Activated CD4-positive, alpha-beta memory T cell treated with anti-CD3 and anti-CD28 coated beads for 36 hours (primary cell): ENCODE measurements at regions not wholly inside any gene's neighbourhood (a gene's known extent, or its start where the extent isn't known, plus 50 kb on each side); places are given as distances from the start of the nearest gene placed in this dataset.
"Not testable (repeated sequence)": the region's sequence is repeated elsewhere in the genome, so short reads cannot be mapped to it uniquely, and the experiment has no call there.

ENCODE experiments used
- CTCF ChIA-PET: fragments of 350-600 bp; sonication (Branson Sonifier 250); formaldehyde crosslinking; loops from one replicate; lab custom pipeline; 2021; ENCODE audit warnings: antibody characterized with exemption, inconsistent platforms; lab: Charles Lee
- POLR2A ChIA-PET: fragments of 350-600 bp; sonication (Branson Sonifier 250); formaldehyde crosslinking; loops from one replicate; lab custom pipeline; 2021; ENCODE audit warnings: antibody characterized with exemption; lab: Charles Lee
- DNase-seq: peaks from one replicate; pipeline ENCODE4 v3.0.0-alpha.2; 2020
- H3K27ac Mint-ChIP-seq: one replicate; pipeline ENCODE4 v1.8.0; 2021; ENCODE audit warnings: mixed read lengths
- H3K27me3 Mint-ChIP-seq: one replicate; pipeline ENCODE4 v1.8.0; 2021; ENCODE audit warnings: mixed read lengths
- H3K36me3 Mint-ChIP-seq: one replicate; pipeline ENCODE4 v1.8.0; 2021; ENCODE audit warnings: mixed read lengths
- H3K4me1 Mint-ChIP-seq: one replicate; pipeline ENCODE4 v1.8.0; 2021; ENCODE audit warnings: low read depth, mixed read lengths
- H3K4me3 Mint-ChIP-seq: one replicate; pipeline ENCODE4 v1.8.0; 2021; ENCODE audit warnings: mild to moderate bottlenecking, mixed read lengths
- H3K9me3 Mint-ChIP-seq: one replicate; pipeline ENCODE4 v1.8.0; 2021; ENCODE audit warnings: mixed read lengths
- intact Hi-C: fragments of 100-400 bp; cut with micrococcal nuclease; formaldehyde crosslinking; loops from one replicate; pipeline ENCODE4 v1.15.1; 2023

GRCh38 chr16:59552164-59552563, 818.0 kb upstream of the GOT2 start:
- ChIA-PET CTCF (no interaction called here), POLR2A (no interaction called here)
- H3K27ac Mint-ChIP-seq: no peak overlapping the region
- no peaks in the 10 kb centered on the region for H3K4me1 Mint-ChIP-seq
- no peak overlapping the region for H3K4me3 Mint-ChIP-seq
- H3K36me3 Mint-ChIP-seq: no peaks in the 10 kb centered on the region
- intact Hi-C loops: no loop called here
- peaks cover 10% of the 10 kb centered on the region for H3K9me3 Mint-ChIP-seq
- no peaks in the 10 kb centered on the region for H3K27me3 Mint-ChIP-seq
- no peak for DNase-seq

GRCh38 chr16:59545721-59546120, 811.6 kb upstream of the GOT2 start:
- POLR2A ChIA-PET: no interaction called here
- no peaks in the 10 kb centered on the region for H3K36me3 Mint-ChIP-seq
- CTCF ChIA-PET: no interaction called here

GRCh38 chr16:59543641-59544040, 809.5 kb upstream of the GOT2 start:
- ChIA-PET POLR2A (no interaction called here), CTCF (no interaction called here)
- Mint-ChIP-seq H3K4me1 (no peaks in the 10 kb centered on the region), H3K9me3 (peaks cover 15% of the 10 kb centered on the region), H3K4me3 (no peak overlapping the region), H3K36me3 (no peaks in the 10 kb centered on the region), H3K27me3 (no peaks in the 10 kb centered on the region), H3K27ac (no peak overlapping the region)
- DNase-seq: no peak
- intact Hi-C loops: no loop called here

More at GRCh38 chr16:59545721-59546120, 811.6 kb upstream of the GOT2 start:
- H3K4me1 Mint-ChIP-seq: no peaks in the 10 kb centered on the region
- H3K9me3 Mint-ChIP-seq: peaks cover 11% of the 10 kb centered on the region
- no peak overlapping the region for H3K4me3 Mint-ChIP-seq
- DNase-seq: no peak
- H3K27ac Mint-ChIP-seq: no peak overlapping the region
- intact Hi-C loops: no loop called here
- H3K27me3 Mint-ChIP-seq: no peaks in the 10 kb centered on the region

GRCh38 chr16:59540621-59541020, 806.5 kb upstream of the GOT2 start:
- Mint-ChIP-seq H3K4me1 (no peaks in the 10 kb centered on the region), H3K27me3 (no peaks in the 10 kb centered on the region), H3K36me3 (no peaks in the 10 kb centered on the region), H3K9me3 (peaks cover 14% of the 10 kb centered on the region), H3K27ac (no peak overlapping the region), H3K4me3 (no peak overlapping the region)
- POLR2A ChIA-PET: no interaction called here
- no peak for DNase-seq
- CTCF ChIA-PET: no interaction called here
- intact Hi-C loops: no loop called here

- POLR2A ChIA-PET: no interaction called here
- intact Hi-C loops: no loop called here
- CTCF ChIA-PET: no interaction called here
- DNase-seq: no peak
- Mint-ChIP-seq H3K27me3 (no peaks in the 10 kb centered on the region), H3K4me3 (no peak overlapping the region), H3K27ac (no peak overlapping the region), H3K9me3 (peaks cover 16% of the 10 kb centered on the region), H3K4me1 (no peaks in the 10 kb centered on the region), H3K36me3 (no peaks in the 10 kb centered on the region)
These were observed 801.2 kb upstream of the GOT2 start for GRCh38 chr16:59535298-59535697.

- H3K9me3 Mint-ChIP-seq: no peaks in the 10 kb centered on the region
- intact Hi-C loops: no loop called here
- CTCF ChIA-PET: interaction anchor here (0.6 kb wide), 1 partner anchor 269 kb away, joined by 3 read pairs; no protein-coding TSS in a partner anchor
These were observed 793.3 kb upstream of the GOT2 start for GRCh38 chr16:59527206-59527997.

GRCh38 chr16:59522826-59523225, 788.7 kb upstream of the GOT2 start:
- CTCF ChIA-PET: no interaction called here
- no peak for DNase-seq
- Mint-ChIP-seq H3K36me3 (no peaks in the 10 kb centered on the region), H3K4me3 (no peak overlapping the region), H3K27me3 (no peaks in the 10 kb centered on the region), H3K4me1 (no peaks in the 10 kb centered on the region), H3K9me3 (peaks cover 32% of the 10 kb centered on the region), H3K27ac (no peak overlapping the region)
- intact Hi-C loops: no loop called here
- POLR2A ChIA-PET: no interaction called here

More at GRCh38 chr16:59527206-59527997, 793.3 kb upstream of the GOT2 start:
- Mint-ChIP-seq H3K36me3 (no peaks in the 10 kb centered on the region), H3K27me3 (no peaks in the 10 kb centered on the region), H3K4me3 (no peak overlapping the region), H3K4me1 (no peaks in the 10 kb centered on the region), H3K27ac (no peak overlapping the region)
- POLR2A ChIA-PET: no interaction called here
- DNase-seq: no peak

GRCh38 chr16:59518721-59519120, 784.6 kb upstream of the GOT2 start:
- H3K27me3 Mint-ChIP-seq, H3K27ac Mint-ChIP-seq, H3K4me3 Mint-ChIP-seq, H3K4me1 Mint-ChIP-seq, CTCF ChIA-PET, DNase-seq, H3K36me3 Mint-ChIP-seq, intact Hi-C loops, POLR2A ChIA-PET: not testable (repeated sequence)
- peaks cover 50% of the 10 kb centered on the region for H3K9me3 Mint-ChIP-seq

GRCh38 chr16:59514651-59515050, 780.5 kb upstream of the GOT2 start:
- CTCF ChIA-PET: no interaction called here

GRCh38 chr16:59510008-59510424, 775.9 kb upstream of the GOT2 start:
- Mint-ChIP-seq H3K9me3 (peaks cover 19% of the 10 kb centered on the region), H3K27me3 (no peaks in the 10 kb centered on the region), H3K36me3 (no peaks in the 10 kb centered on the region), H3K4me3 (no peak overlapping the region), H3K27ac (no peak overlapping the region), H3K4me1 (no peaks in the 10 kb centered on the region)
- no peak for DNase-seq
- ChIA-PET CTCF (no interaction called here), POLR2A (no interaction called here)
- intact Hi-C loops: no loop called here

More at GRCh38 chr16:59514651-59515050, 780.5 kb upstream of the GOT2 start:
- Mint-ChIP-seq H3K4me1 (no peaks in the 10 kb centered on the region), H3K27ac (no peak overlapping the region), H3K27me3 (no peaks in the 10 kb centered on the region), H3K9me3 (peaks cover 40% of the 10 kb centered on the region), H3K4me3 (no peak overlapping the region), H3K36me3 (no peaks in the 10 kb centered on the region)
- DNase-seq: no peak
- POLR2A ChIA-PET: no interaction called here
- intact Hi-C loops: no loop called here

- no peak overlapping the region for H3K4me3 Mint-ChIP-seq
- ChIA-PET POLR2A (no interaction called here), CTCF (no interaction called here)
- H3K27ac Mint-ChIP-seq: no peak overlapping the region
- DNase-seq: no peak
- intact Hi-C loops: no loop called here
- H3K4me1 Mint-ChIP-seq: no peaks in the 10 kb centered on the region
- H3K36me3 Mint-ChIP-seq: no peaks in the 10 kb centered on the region
- no peaks in the 10 kb centered on the region for H3K27me3 Mint-ChIP-seq
- peaks cover under 1% of the 10 kb centered on the region for H3K9me3 Mint-ChIP-seq
These were observed 766.5 kb upstream of the GOT2 start for GRCh38 chr16:59500601-59501000.

- Mint-ChIP-seq H3K4me3 (no peak overlapping the region), H3K27me3 (no peaks in the 10 kb centered on the region), H3K9me3 (peaks cover 29% of the 10 kb centered on the region), H3K4me1 (no peaks in the 10 kb centered on the region), H3K27ac (no peak overlapping the region), H3K36me3 (no peaks in the 10 kb centered on the region)
- intact Hi-C loops: no loop called here
- POLR2A ChIA-PET: no interaction called here
- CTCF ChIA-PET: no interaction called here
- DNase-seq: no peak
These were observed 753.0 kb upstream of the GOT2 start for GRCh38 chr16:59487067-59487466.
